ENCODE measurements at regions not wholly inside any gene's neighbourhood (a gene's known extent, or its start where the extent isn't known, plus 50 kb on each side); places are given as distances from the start of the nearest gene placed in this dataset.

DNA sequence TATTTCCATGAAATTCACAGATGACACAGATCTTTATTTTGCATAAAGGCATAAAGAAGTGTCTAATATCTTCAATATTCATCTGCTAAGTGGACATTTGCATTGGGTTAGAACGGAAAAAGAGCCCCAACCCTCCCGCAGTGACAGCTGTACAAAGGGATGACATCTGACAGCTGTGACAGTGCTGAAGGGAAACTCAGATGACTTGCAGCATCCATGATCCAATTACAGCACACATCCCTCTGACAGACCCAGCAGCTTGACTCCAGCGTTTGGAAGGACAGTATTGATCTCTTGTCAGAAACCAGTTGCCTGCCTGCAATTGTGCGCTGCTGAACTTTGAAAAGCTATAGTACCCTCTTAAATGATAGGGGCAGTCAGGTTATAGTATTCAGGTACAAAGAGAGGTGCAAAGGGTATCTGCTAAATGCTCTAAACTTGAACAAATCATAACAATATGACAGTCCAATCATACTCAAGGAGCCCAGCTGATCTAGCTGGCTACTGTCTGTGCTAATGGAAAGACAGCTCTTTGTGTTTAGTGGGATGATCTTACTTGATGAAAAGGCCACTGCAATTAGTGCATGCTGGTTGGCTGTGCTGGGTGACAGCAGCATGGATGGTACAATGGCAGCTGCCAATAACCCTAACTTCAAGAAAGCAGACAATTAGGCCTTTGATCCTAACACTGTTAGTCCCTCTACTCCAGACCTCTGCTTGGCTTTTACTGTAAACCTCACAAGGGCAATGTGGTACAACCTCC is 599.2 kb downstream of the NR4A2 start:
- H3K36me3 Mint-ChIP-seq (ENCODE audit: low read depth), result no peaks in the 10 kb centered on the region
- no peak overlapping the region for H3K27ac Mint-ChIP-seq
- H3K9me3 Mint-ChIP-seq, result no peaks in the 10 kb centered on the region
- H3K27me3 Mint-ChIP-seq (ENCODE audit: low read depth), result no peaks in the 10 kb centered on the region
- H3K4me1 Mint-ChIP-seq (ENCODE audit: low read depth), result no peaks in the 10 kb centered on the region
- H3K4me3 Mint-ChIP-seq, result no peak overlapping the region

DNA sequence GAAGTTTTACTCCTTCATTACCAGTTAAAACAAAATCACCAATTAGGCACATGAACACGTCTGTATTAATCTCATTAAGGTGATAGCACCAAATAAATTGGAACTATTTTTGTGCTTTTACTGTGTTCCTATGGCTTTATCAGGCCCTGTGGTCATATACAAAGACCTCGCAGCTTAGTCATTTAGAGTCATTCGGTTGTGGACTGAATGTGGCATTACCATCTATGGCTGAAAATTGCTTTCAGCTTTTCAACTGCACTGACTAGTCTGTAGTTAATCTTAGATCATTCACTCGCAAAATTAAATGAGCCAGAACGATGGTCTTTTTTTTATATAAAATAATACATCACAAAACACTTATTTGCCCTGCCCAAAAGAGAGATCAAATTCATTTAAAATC is 601.7 kb downstream of the NR4A2 start:
- H3K27ac Mint-ChIP-seq, result no peak overlapping the region
- no peaks in the 10 kb centered on the region for H3K4me1 Mint-ChIP-seq (ENCODE audit: low read depth)
- no peaks in the 10 kb centered on the region for H3K9me3 Mint-ChIP-seq
- no peaks in the 10 kb centered on the region for H3K36me3 Mint-ChIP-seq (ENCODE audit: low read depth)
- H3K4me3 Mint-ChIP-seq, result no peak overlapping the region
- H3K27me3 Mint-ChIP-seq (ENCODE audit: low read depth), result no peaks in the 10 kb centered on the region

DNA sequence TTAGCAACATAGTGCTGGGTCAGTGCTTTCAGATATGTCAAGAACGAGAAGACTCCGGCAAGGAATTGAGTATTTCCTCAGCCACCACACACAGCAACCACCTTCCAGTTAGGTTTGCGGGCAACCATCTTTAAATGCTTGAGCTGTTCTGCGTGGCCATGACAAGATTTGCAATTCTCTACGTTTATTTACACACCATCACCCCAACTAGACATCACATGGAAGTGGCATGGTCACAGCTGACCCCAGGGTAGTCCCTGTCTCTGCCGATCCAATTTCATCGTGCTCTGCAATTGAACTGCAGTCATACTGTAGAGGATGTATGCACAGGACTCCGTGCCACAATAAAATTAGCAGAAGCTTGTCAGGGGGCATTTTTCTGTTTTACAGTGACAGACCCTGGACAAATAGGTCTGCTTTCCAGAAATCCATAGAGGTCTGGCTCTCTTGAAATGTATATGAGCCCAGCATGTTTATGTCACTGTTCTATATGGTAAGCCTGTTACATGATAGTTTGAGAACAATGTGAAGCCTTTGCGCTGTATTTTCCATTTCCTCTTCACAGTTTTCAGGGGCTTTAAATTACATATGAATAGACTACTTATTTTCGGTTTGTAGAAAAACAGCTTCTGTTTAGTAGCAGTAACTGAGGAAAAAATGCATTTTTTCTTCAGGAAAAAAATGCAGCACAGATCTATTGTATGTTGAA is 605.2 kb downstream of the NR4A2 start:
- H3K27ac Mint-ChIP-seq, result no peak overlapping the region
- H3K4me3 Mint-ChIP-seq, result no peak overlapping the region
- no peaks in the 10 kb centered on the region for H3K27me3 Mint-ChIP-seq (ENCODE audit: low read depth)
- no peaks in the 10 kb centered on the region for H3K4me1 Mint-ChIP-seq (ENCODE audit: low read depth)
- no peaks in the 10 kb centered on the region for H3K9me3 Mint-ChIP-seq
- no peaks in the 10 kb centered on the region for H3K36me3 Mint-ChIP-seq (ENCODE audit: low read depth)

DNA sequence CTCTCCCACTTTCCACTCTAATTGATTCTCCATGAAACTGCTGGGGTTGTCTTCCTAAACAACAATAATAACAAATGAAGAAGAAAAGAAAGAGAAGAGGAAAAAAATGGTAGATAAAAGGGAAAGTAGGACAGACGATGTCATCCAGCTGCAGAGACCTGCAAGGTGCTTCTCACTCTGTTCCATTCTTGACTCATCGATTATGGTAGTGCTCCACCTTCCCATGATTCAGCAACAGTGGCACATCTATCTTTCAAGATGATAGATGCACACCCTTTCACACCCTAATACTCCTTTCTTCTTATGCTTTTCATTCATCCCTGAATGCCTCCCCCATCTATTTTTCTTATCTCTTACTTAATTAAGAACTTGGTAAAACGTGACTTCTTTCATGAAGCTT is 610.2 kb downstream of the NR4A2 start:
- H3K27ac Mint-ChIP-seq, result no peak overlapping the region

DNA sequence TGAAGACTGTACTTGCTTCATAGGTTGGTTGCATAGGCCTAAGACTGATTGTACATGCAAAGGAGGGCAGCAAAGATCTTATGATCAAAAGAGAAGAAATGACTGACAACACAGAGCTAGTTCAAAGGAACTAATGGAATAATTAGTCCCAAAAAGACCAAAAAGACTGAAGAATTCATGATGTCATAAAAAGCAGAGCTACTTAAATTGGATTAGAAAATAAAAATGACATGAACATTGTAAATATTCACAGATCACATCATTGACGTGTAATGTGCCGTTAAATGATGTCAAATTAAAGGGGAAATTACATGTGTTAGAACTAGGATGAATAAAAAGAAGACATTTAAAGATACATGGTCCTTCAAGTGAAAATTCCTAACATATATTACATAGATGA is 616.8 kb downstream of the NR4A2 start:
- no peaks in the 10 kb centered on the region for H3K27me3 Mint-ChIP-seq (ENCODE audit: low read depth)
- H3K4me3 Mint-ChIP-seq, result no peak overlapping the region
- H3K9me3 Mint-ChIP-seq, result no peaks in the 10 kb centered on the region
- no peaks in the 10 kb centered on the region for H3K4me1 Mint-ChIP-seq (ENCODE audit: low read depth)
- no peaks in the 10 kb centered on the region for H3K36me3 Mint-ChIP-seq (ENCODE audit: low read depth)
- H3K27ac Mint-ChIP-seq, result no peak overlapping the region

More for the DNA sequence above, 610.2 kb downstream of the NR4A2 start:
- Mint-ChIP-seq H3K4me1 (ENCODE audit: low read depth) (no peaks in the 10 kb centered on the region), H3K4me3 (no peak overlapping the region), H3K27me3 (ENCODE audit: low read depth) (no peaks in the 10 kb centered on the region), H3K9me3 (no peaks in the 10 kb centered on the region), H3K36me3 (ENCODE audit: low read depth) (no peaks in the 10 kb centered on the region)

DNA sequence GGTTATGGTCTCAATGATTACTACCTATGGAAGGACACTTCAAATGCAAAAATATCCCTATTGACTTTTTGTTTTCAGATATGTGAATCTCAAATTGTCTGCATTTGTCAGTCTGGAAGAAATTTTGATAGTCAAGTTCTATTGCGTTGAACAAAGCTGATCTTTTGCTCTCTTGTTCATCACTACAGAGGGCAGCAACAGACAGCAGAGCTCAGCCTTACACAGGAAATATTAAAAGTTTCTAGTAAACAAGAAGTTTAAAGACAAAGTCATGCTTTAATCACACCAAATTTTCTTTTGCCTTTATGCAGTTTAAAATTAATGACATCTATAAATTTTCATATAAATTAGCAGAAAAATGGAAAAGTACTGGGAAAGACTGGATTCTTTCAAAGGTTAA is 617.5 kb downstream of the NR4A2 start:
- Mint-ChIP-seq H3K9me3 (no peaks in the 10 kb centered on the region), H3K4me3 (no peak overlapping the region), H3K4me1 (ENCODE audit: low read depth) (no peaks in the 10 kb centered on the region), H3K27ac (no peak overlapping the region), H3K27me3 (ENCODE audit: low read depth) (no peaks in the 10 kb centered on the region), H3K36me3 (ENCODE audit: low read depth) (no peaks in the 10 kb centered on the region)

DNA sequence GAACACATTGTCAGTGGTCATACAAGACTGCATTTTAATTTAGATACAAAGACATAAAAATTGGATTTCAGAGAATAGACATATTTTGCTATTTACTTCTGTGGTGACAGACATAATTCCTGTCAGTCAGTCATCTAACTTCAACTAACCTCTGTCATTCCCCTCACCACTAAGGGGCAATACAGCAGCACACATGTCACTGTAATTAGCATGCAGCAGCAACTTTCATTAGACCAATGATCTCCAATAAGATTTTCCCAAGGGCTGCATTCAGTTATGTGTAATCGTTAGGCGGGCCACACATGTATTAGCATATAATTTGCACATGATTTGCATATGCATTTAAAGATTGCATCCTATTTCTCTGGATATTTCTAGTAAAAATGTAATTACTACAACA is 624.5 kb downstream of the NR4A2 start:
- no peaks in the 10 kb centered on the region for H3K27me3 Mint-ChIP-seq (ENCODE audit: low read depth)
- no peaks in the 10 kb centered on the region for H3K36me3 Mint-ChIP-seq (ENCODE audit: low read depth)
- H3K4me3 Mint-ChIP-seq, result no peak overlapping the region
- no peaks in the 10 kb centered on the region for H3K4me1 Mint-ChIP-seq (ENCODE audit: low read depth)
- no peak overlapping the region for H3K27ac Mint-ChIP-seq
- H3K9me3 Mint-ChIP-seq, result no peaks in the 10 kb centered on the region

DNA sequence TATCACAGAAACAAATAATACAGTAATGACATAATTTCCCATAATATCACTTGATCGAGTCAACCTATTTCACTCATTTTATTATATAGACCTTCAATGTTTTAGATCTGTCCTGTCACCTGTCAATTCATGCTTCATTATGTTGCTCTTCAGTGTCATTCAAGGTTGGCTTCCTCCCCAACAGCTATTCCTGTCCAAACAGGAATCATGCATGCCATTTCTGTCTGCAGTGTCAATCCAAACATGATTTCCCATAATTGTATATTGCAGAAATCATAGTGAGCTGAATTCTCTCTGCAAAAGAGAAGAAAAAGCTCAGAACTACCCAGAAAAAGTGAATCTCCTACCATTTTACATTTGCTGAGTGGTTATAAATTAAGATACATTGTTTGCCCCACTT is 628.6 kb downstream of the NR4A2 start:
- Mint-ChIP-seq H3K4me3 (no peak overlapping the region), H3K36me3 (ENCODE audit: low read depth) (no peaks in the 10 kb centered on the region), H3K27me3 (ENCODE audit: low read depth) (no peaks in the 10 kb centered on the region), H3K9me3 (no peaks in the 10 kb centered on the region), H3K27ac (no peak overlapping the region), H3K4me1 (ENCODE audit: low read depth) (no peaks in the 10 kb centered on the region)

DNA sequence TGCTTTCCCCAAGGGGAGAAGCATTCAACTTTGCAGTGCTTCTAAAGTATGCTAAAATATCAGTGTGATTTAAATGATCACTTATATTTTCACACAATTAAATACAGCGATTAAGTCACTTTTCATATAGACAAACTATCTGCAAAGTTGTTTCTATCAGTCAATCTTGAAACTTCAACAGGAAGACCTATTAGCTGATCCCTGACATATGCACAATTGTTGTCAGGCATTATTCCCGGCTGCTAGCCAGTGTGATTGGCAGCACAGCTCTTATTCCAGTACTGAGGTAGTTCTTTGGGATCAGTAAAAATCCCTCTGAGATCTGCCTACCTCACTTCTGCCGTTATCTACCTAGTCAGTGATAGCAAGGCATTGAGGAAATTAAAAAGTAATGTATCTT is 629.5 kb downstream of the NR4A2 start:
- H3K4me1 Mint-ChIP-seq (ENCODE audit: low read depth), result no peaks in the 10 kb centered on the region

DNA sequence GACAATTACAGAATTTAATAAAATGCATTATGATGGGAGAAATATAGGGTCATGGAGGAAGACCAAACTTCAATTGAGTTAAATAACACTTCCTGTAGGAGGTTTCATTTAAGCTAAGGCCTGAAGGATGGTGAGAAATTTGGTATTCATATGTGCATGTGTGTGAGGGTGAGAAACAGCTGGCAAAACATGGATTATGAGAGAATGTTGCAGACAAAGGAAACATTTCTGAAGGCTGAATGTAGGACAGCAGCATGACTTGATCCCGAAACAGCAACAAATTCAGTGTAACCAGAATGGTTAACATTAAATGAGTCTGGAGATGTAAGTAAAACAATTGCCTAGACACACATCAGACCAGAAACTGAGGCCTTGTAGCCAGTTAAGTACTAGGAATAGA is 630.8 kb downstream of the NR4A2 start:
- H3K27me3 Mint-ChIP-seq (ENCODE audit: low read depth), result no peaks in the 10 kb centered on the region
- H3K4me3 Mint-ChIP-seq, result no peak overlapping the region
- H3K4me1 Mint-ChIP-seq (ENCODE audit: low read depth), result no peaks in the 10 kb centered on the region
- no peaks in the 10 kb centered on the region for H3K9me3 Mint-ChIP-seq
- no peak overlapping the region for H3K27ac Mint-ChIP-seq
- no peaks in the 10 kb centered on the region for H3K36me3 Mint-ChIP-seq (ENCODE audit: low read depth)

More for the DNA sequence above, 629.5 kb downstream of the NR4A2 start:
- H3K9me3 Mint-ChIP-seq, result no peaks in the 10 kb centered on the region
- H3K27ac Mint-ChIP-seq, result no peak overlapping the region
- H3K36me3 Mint-ChIP-seq (ENCODE audit: low read depth), result no peaks in the 10 kb centered on the region
- no peaks in the 10 kb centered on the region for H3K27me3 Mint-ChIP-seq (ENCODE audit: low read depth)
- no peak overlapping the region for H3K4me3 Mint-ChIP-seq

DNA sequence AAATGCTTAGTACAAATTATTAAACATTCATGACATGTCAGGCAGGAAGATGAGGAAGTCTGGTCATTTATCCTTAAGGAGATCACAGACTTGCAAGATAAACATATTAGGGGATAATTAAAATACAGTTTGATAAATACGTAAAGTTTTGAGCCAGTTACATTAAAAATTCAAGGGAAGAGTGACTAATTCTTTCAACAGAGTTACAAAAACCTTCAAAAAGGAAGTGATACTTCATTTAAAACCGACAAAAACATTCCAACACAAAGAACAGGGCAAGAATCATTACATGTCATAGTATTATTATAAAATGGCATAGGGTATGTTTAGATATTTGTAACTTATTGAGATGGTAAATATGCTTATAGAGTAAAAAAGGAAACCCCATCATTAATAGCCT is 636.0 kb downstream of the NR4A2 start:
- no peaks in the 10 kb centered on the region for H3K4me1 Mint-ChIP-seq (ENCODE audit: low read depth)
- H3K9me3 Mint-ChIP-seq, result no peaks in the 10 kb centered on the region
- H3K36me3 Mint-ChIP-seq (ENCODE audit: low read depth), result no peaks in the 10 kb centered on the region
- no peak overlapping the region for H3K27ac Mint-ChIP-seq
- no peaks in the 10 kb centered on the region for H3K27me3 Mint-ChIP-seq (ENCODE audit: low read depth)
- H3K4me3 Mint-ChIP-seq, result no peak overlapping the region

DNA sequence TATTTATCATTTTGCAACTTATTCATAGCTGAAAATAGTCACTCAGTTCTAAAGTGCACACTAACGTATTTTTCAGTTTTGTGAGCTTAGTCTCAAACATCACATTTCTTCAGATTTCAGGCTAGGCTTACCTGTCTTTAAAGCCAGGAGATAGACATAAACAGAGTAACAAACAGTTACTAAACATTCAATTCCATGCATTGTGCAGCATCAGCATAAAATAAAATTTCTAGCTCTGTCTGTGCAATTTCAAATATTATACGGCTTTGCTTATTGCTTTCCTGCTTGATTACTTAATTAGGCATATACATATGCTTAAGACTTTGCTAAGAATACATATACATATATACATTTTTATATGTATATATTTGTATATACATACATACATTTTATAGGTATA is 637.0 kb downstream of the NR4A2 start:
- Mint-ChIP-seq H3K4me1 (ENCODE audit: low read depth) (no peaks in the 10 kb centered on the region), H3K36me3 (ENCODE audit: low read depth) (no peaks in the 10 kb centered on the region), H3K4me3 (no peak overlapping the region), H3K9me3 (no peaks in the 10 kb centered on the region), H3K27me3 (ENCODE audit: low read depth) (no peaks in the 10 kb centered on the region), H3K27ac (no peak overlapping the region)

DNA sequence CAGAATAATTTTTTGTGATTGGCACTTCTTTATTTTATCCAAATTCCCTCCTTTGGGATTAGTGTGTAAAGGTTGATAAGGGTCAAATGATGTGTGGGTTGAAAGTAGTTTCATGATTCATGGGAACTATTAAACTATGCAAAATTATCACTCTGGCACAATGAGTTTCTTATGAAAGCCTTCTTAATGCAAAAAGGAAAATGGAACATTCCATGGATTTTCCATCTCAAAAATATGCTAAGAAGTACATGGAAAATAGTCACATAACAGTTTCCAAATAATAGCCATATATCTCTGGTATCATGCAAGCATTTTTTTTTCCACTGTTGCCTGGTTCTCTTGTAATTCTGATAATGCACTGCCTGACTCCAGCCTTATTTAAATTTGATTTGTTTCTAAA is 639.7 kb downstream of the NR4A2 start:
- H3K36me3 Mint-ChIP-seq (ENCODE audit: low read depth), result no peaks in the 10 kb centered on the region
- no peak overlapping the region for H3K27ac Mint-ChIP-seq
- no peaks in the 10 kb centered on the region for H3K27me3 Mint-ChIP-seq (ENCODE audit: low read depth)
- no peak overlapping the region for H3K4me3 Mint-ChIP-seq
- no peaks in the 10 kb centered on the region for H3K4me1 Mint-ChIP-seq (ENCODE audit: low read depth)
- no peaks in the 10 kb centered on the region for H3K9me3 Mint-ChIP-seq

DNA sequence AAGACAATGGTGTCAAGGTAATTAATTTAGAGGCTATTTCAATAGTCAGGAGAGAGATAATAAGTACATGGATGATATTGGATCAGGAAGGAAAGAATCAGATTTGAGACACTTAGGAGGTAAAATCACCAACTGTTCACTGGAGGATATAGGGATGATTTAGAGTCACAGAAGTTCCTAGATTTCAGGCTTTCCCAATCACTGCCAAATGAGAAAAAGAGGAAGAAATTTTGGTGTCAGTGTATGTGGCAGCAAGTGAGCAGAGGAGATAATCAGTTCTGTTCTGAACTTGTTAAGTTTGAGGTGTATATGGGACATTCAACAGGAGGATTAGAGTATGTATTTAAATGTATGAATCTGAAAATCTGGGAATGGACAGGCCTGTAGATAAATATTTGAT is 640.4 kb downstream of the NR4A2 start:
- Mint-ChIP-seq H3K4me1 (ENCODE audit: low read depth) (no peaks in the 10 kb centered on the region), H3K36me3 (ENCODE audit: low read depth) (no peaks in the 10 kb centered on the region), H3K27ac (no peak overlapping the region), H3K27me3 (ENCODE audit: low read depth) (no peaks in the 10 kb centered on the region), H3K4me3 (no peak overlapping the region), H3K9me3 (no peaks in the 10 kb centered on the region)

DNA sequence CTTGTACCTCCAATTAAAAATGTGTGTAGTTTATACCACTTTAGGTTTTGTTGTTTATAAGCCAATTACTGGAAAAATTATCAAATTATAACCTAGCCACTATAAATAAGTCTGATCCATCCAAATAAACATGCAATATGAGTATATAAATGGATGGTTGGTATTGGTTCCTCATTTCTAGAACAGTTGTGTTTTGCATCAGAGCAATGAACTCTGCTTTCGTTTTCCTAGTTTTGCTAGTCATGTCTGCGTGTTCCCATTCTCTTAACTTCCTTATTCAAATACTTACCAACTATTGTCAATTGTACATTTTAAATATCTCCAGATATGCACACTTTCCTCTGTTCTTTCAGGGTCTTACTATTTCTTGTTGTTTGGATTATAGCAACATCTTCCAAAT is 641.7 kb downstream of the NR4A2 start:
- no peak overlapping the region for H3K27ac Mint-ChIP-seq
- no peaks in the 10 kb centered on the region for H3K27me3 Mint-ChIP-seq (ENCODE audit: low read depth)
- H3K9me3 Mint-ChIP-seq, result no peaks in the 10 kb centered on the region
- no peaks in the 10 kb centered on the region for H3K4me1 Mint-ChIP-seq (ENCODE audit: low read depth)
- no peak overlapping the region for H3K4me3 Mint-ChIP-seq
- no peaks in the 10 kb centered on the region for H3K36me3 Mint-ChIP-seq (ENCODE audit: low read depth)

All from T-helper 1 cell treated with Interleukin-12 subunit alpha and Interleukin-12 subunit beta and Interleukin-4 antibody, amounts not matched to agents 30 μg/mL and 1 μg/mL, for 36 hours (primary cell).